ENCODE measurements at regions not wholly inside any gene's neighbourhood (a gene's known extent, or its start where the extent isn't known, plus 50 kb on each side); places are given as distances from the start of the nearest gene placed in this dataset.

DNA sequence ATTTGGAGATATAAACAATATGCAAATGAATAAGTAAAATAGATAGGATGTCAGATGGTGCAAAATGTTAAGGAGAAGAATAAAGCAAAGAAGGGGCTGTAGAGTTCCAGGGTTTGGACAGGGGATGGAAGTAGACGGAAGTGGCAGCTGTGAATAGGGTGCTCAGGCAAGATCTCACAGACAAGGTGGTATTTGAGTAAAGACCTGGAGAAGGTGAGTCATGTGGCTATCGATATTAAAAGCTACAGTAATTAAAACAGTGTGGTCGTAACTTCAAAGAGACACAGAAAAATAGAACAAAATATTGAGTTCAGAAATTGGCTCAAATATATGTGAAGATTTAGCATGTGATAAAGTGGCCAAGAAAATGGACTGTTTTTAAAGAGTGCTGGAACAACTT is 61.3 kb upstream of the SLC38A2 start:
- no peak overlapping the region for H3K9ac ChIP-seq (ENCODE audit: insufficient read length, low read depth)
- H3K27me3 ChIP-seq (ENCODE audit: insufficient read depth, insufficient read length), result no peaks in the 10 kb centered on the region
- H3K9me3 ChIP-seq (ENCODE audit: insufficient read depth, low read length), result no peaks in the 10 kb centered on the region
- no peak for DNase-seq (ENCODE audit: low read depth, low spot score)
- no peak overlapping the region for H3K4me3 ChIP-seq (ENCODE audit: insufficient read length, low read depth)
- H3K4me1 ChIP-seq (ENCODE audit: insufficient read depth, insufficient read length), result no peaks in the 10 kb centered on the region
- H3K36me3 ChIP-seq (ENCODE audit: insufficient read depth, insufficient read length, low read length), result no peaks in the 10 kb centered on the region
- TF ChIP-seq YY1 (IDR thresholded peaks at IDR 0.05; ENCODE audit: insufficient read depth, insufficient read length) (no peak), ZNF274 (IDR thresholded peaks at IDR 0.05; ENCODE audit: low read depth, low read length) (no peak), SUZ12 (IDR thresholded peaks at IDR 0.05; ENCODE audit: extremely low read depth, insufficient read depth, insufficient read length) (no peak)

DNA sequence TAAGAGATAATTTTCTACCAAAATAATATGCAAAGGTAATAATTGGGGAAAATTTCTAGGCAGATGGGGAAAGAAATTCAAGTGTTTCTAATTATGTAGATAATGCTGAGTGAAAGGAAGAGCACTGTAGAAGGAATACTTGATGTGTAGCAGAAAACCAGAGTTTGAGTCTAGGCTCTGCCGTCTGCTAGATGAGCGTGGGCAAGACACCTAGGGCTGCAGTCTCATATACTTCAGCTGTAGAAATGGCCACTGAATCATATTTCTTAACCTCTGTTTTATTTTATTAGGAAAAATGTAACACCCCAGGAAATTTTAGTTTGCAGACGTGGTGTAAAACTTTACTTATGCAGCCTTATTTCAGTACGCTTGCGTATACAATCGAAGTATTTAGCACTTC is 59.8 kb upstream of the SLC38A2 start:
- Histone ChIP-seq H3K4me1 (ENCODE audit: insufficient read depth, insufficient read length) (no peaks in the 10 kb centered on the region), H3K36me3 (ENCODE audit: insufficient read depth, insufficient read length, low read length) (no peaks in the 10 kb centered on the region), H3K4me3 (ENCODE audit: insufficient read length, low read depth) (no peak overlapping the region), H3K9ac (ENCODE audit: insufficient read length, low read depth) (no peak overlapping the region), H3K27me3 (ENCODE audit: insufficient read depth, insufficient read length) (no peaks in the 10 kb centered on the region), H3K9me3 (ENCODE audit: insufficient read depth, low read length) (peaks cover 8% of the 10 kb centered on the region)
- TF ChIP-seq ZNF274 (IDR thresholded peaks at IDR 0.05; ENCODE audit: low read depth, low read length) (no peak), YY1 (IDR thresholded peaks at IDR 0.05; ENCODE audit: insufficient read depth, insufficient read length) (no peak), SUZ12 (IDR thresholded peaks at IDR 0.05; ENCODE audit: extremely low read depth, insufficient read depth, insufficient read length) (no peak)
- DNase-seq (ENCODE audit: low read depth, low spot score), result no peak

DNA sequence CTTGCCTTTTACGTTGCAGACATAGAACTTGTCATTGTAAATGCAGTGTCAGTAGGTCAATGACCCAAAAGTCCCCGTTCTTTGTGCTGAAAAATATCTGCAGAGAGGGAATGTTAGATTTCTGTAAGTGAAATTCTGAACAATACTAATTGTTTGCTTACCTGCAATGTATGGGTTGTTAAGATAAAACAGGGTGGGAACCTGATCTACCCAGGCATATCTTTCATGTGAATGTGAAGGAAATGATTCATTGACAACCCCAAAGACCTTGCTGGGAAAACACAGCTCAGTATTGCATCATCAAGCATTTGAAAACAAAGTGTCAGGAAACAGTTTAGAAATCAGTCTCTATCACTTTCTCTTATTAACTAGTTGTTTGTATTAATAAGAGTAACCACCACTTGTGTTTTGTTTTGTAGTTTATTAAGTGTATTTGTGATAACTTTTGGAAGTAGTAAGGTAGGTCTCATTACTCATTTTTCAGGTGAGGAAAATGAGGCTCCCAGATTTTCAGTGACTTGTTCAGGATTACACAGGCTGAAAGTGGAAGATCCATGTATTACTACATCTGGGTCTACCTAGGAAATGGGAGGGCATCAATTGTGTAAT is 57.9 kb upstream of the SLC38A2 start:
- Histone ChIP-seq H3K9me3 (ENCODE audit: insufficient read depth, low read length) (peaks cover 25% of the 10 kb centered on the region), H3K9ac (ENCODE audit: insufficient read length, low read depth) (no peak overlapping the region), H3K27me3 (ENCODE audit: insufficient read depth, insufficient read length) (no peaks in the 10 kb centered on the region), H3K4me1 (ENCODE audit: insufficient read depth, insufficient read length) (no peaks in the 10 kb centered on the region), H3K4me3 (ENCODE audit: insufficient read length, low read depth) (no peak overlapping the region), H3K36me3 (ENCODE audit: insufficient read depth, insufficient read length, low read length) (no peaks in the 10 kb centered on the region)
- TF ChIP-seq ZNF274 (IDR thresholded peaks at IDR 0.05; ENCODE audit: low read depth, low read length) (no peak), SUZ12 (IDR thresholded peaks at IDR 0.05; ENCODE audit: extremely low read depth, insufficient read depth, insufficient read length) (no peak), YY1 (IDR thresholded peaks at IDR 0.05; ENCODE audit: insufficient read depth, insufficient read length) (no peak)
- no peak for DNase-seq (ENCODE audit: low read depth, low spot score)

All from NT2/D1 (cell line).